SKM-1 (cell line): ENCODE measurements at regions not wholly inside any gene's neighbourhood (a gene's known extent, or its start where the extent isn't known, plus 50 kb on each side); places are given as distances from the start of the nearest gene placed in this dataset.

Source experiments
- DNase-seq: peaks from one replicate; lab custom pipeline; 2025; ENCODE audit not compliant: unreplicated experiment; lab: John Stamatoyannopoulos, UW

DNA sequence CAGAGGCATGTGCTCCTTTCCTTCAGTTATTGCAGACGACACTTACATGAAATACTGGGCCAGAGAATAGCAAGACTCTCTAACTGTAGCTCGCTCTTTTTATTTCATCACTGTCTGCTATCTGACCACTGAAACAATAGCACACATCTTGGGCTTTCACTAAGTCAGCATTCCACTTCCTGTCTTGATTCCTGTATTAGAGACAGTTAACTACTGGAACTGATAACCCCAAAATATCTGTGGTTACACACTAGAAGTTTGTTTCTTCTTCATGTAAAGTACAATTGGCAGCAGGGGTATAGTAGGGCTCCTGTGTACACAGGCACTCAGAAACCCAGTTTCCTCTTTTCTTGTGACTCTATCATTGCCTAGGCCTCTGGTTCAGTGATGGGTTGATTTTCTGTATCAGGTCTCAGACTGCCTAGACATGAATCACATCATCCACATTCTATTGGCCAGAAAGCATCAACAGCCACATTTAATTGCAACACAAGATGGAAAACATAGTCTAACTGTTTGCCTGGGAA, 230.2 kb upstream of the CD96 start:
- peak; percentile 8 for DNase-seq

- DNase-seq: no peak
These were observed 227.7 kb upstream of the CD96 start for GRCh38 chr3:111314181-111314873.

DNA sequence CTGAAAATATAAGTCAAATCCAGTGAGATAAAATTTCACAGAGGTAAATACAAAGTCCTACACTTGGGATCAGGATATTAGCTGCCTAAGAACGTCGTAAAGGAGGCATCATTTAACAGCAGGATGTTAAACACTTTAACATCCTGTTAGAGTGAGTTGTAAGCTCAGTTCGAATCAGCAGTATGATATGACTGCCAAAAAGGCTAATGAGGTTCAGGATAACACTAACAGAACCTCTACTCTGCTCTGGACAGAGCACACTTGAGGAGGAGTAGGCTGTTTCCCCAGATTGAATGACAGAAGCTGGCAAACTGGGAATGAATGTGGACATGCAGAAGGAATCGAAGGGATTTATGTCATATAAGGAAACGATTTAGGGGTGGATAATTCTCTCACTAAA, 227.1 kb upstream of the CD96 start:
- DNase-seq: no peak

DNA sequence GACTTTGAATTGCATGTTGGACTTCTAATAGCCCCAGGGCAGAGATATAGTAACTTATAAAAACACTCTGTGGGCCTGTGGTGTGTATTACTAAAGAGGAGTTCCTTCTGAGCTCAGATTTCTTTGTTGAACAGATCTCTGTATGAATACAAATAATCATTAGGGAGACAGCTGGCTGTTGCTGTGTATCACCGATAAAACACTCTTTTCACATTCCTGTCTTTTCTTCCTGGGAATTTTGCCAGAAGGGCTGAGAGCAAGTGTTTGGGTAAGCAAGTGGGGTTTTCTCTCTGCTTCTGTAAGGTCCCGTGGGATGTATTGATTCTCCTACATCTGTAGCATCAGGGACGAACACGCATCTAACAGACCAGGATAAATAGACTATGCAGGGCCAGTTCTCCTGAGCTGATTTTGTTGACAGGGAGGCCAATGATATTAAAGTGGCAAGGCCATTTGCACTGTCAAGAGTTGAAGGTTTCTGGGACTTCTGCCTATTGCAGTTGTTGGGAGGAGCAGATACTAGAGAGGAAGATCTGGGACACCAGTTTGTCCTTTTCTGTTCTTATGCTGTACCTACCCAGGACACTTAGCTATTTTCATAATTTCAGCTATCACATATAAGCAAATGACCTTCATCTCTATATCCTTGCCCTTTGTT, 225.9 kb upstream of the CD96 start:
- DNase-seq: no peak

GRCh38 chr3:111318289-111318688, 223.7 kb upstream of the CD96 start:
- DNase-seq: no peak

DNA sequence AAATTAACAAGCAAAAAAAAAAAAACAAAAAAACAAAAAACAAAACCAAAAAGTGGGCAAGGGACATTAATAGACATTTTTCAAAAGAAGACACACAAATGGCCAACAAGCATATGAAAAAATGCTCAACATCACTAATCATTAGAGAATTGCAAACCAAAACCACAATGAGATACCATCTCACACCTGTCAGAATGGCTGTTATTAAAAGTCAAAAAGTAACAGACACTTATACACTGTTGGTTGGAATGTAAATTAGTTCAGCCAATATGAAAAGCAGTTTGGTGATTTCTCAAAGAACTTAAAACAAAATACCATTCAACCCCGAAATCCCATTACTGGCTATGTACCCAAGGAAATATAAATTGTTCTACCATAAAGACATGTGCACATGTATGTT, 222.4 kb upstream of the CD96 start:
- no peak for DNase-seq

- no peak for DNase-seq
These were observed 220.2 kb upstream of the CD96 start for GRCh38 chr3:111321786-111322185.

DNA sequence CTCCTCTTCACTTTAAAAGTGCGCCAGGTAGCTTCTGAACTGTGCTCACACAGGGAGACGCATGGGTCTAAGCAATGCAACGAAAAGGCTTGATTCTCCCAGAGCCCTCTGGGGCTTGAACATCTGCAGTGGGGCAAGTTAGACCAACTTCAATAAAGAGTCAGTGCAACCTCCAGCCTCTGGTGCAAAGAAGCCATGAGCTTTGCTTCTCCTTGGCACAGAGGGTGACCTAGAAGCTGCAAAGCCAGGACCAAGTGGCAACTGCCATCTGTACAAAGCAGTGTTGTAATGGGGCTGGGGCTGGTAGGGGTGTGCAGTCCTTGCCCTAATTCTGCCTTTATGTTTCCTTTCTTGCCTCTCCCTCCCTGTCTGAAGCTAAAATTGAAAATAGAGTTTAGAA, 219.0 kb upstream of the CD96 start:
- DNase-seq: no peak

DNA sequence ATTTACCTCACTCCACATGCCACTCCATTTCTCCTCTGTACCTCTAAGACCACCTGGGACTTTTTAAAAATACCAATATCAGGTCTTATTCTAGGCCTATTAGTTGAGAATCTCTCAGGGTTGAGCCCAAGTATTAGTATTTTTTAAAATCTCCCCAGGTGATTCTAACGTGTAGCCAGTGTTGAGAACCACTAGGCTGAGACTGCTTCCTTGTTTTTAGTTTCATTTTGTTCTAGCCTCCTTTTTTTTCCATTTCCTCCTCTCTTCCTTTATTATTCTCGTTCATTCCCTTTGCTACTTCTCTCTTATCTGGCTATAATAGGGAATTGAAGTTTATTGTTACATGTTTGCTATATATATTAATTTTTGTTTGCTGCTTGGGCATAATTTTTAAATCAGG, 217.8 kb upstream of the CD96 start:
- no peak for DNase-seq

GRCh38 chr3:111324645-111325044, 217.4 kb upstream of the CD96 start:
- DNase-seq: no peak

DNA sequence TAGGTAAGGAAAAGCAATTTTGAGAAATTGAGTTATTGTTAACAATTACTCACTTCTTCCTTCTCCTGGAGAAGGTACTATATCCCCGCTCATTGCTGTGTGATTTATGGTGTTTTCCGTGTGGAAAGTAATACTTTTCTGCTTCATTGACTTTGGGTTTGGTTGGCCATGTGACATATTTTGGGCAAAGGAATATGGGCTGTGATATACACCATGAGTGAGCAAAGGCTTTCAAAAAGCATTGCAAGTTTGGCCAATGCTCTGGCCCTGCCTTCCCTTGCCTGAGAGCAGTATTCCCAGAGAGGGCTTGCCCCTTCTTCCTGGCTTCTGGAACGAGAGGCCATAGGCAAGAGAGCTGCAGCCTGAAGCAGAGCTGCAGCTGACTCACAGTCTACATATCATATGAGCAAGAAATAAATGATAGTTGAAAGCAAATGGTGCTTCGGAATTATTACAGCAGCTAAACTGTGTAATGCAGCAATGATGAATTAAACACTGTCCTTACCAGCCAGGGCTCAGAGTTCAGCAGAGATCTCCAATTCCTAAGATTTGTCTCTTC, 216.8 kb upstream of the CD96 start:
- no peak for DNase-seq

GRCh38 chr3:111326144-111326995, 215.6 kb upstream of the CD96 start:
- no peak for DNase-seq

- no peak for DNase-seq
These were observed 210.7 kb upstream of the CD96 start for GRCh38 chr3:111331306-111331705.

DNA sequence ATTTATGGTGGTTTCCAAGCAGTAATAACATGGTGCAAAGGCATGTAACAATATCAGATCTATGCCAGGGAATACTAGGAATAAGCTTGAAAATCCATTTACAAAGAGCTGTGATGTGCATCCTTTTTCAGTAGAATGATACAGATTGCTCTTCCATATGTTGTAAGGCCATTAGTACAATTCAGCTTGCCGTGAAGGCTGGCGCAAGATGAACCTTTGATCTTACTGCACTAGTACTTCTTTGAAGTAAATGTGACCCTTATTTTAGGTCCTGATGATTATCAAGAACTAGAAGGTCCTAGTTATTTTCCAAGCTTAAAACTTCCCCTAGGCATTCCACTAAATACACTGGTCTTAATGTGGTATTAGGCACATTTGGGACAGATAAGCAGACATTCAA, 210.1 kb upstream of the CD96 start:
- no peak for DNase-seq

DNA sequence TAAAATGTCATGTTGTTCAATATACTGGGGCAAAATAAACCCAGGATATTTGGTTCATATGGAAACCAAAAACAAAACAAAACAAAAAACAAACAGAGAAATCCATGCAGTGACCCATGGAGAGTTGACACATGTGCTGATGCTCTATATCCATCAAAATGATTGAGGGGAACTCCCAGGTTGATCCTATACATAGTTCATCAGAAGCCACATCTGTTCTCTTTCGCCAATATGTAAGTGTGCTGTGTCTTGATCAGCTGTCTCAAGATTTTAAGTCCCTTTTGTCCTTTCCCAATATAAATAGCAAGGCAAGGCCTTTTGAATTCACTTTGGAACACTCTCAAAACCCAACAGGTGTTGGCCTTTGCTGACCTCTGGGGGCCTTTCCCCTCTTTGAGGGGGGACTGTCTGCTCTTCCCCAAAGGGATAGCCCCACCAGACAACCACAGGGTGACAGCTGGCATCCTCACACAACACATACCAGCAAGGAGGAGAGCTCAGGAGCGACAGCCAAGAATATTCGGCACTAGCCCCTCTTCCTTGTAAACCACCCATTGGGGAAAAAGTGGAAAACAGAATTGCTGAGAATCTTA, 209.4 kb upstream of the CD96 start:
- no peak for DNase-seq

- no peak for DNase-seq
These were observed 208.4 kb upstream of the CD96 start for GRCh38 chr3:111333642-111334041.

DNA sequence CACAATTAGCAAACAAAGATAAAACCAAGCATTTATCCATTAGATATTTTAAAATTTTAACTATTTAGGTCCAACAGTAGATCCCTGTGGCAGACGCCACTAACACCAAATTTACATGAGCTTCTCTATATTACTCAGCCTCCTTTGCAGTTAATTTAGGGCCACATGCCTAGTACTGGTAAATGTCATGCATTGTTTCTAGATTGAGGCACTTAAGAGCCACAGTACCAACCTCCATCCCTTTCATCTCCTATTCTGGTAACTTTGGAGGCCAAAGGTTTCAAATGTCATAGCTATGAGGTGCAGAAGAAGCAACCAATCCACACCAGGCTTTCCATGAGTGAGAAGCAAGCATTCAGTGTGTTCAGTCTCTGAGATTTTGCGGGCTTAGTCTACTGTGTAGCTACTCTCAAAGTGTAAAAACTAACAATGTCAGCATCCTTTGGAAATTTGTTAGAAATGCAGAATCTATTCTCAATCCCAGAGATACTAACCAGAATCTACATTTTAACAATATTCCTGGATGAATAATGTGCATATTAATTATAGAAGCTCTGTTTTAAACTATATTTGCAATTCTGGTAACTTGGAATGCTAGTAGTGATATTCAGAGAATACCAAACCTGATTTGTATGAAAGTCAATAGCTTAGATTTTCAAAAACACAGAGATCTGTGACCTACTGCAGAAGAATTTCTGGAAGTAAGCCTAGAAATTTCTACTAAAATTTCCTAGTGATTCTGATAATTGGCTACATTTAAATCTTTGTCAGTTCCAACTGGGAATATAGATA, 206.3 kb upstream of the CD96 start:
- no peak for DNase-seq

DNA sequence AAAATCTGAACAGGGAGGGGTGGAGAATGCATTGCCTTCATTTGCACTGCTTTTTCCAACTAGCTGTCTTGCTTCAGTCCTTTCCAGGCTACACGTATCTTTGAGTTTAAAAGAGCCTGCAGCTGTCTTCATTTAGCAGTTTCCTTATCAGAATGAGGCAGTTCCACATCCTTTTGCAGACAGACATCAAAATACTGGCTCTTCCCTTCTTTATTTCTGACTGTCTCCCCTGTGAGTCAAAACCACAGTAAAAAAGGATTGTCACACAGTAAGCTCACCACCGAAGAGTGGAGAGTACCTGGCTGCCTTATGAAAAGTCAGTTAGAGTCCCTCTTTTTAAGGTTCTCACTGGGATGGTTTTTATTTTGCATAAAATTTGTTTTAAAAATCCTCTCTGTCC, 205.5 kb upstream of the CD96 start:
- no peak for DNase-seq

- peak; percentile 10 for DNase-seq
These were observed 203.8 kb upstream of the CD96 start for GRCh38 chr3:111338059-111338698.

DNA sequence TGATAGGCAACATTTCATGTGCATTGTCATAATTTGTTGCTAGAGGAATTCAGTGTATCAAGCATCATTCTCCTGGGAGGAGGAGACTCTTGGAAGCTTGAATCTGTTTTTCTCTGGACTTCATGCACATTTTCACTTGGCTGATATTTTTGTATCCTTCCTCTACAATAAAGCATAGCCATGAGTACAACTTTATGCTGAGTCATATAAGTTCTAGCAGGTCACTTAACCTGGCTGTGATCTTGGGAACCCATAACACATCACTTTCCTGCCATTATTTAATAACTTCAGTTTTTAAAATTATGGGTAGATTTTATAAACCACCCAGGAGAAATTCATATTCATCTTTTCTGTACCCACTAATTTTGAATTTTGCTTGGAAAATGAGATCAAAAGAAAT, 203.0 kb upstream of the CD96 start:
- no peak for DNase-seq
